ENCODE measurements at regions not wholly inside any gene's neighbourhood (a gene's known extent, or its start where the extent isn't known, plus 50 kb on each side); places are given as distances from the start of the nearest gene placed in this dataset.

- no peak for DNase-seq (ENCODE audit: low read depth in 2 of 2)
Measured at GRCh38 chr12:92089559-92089958, 56.1 kb downstream of the BTG1 start.

- no peak for DNase-seq (ENCODE audit: low read depth in 2 of 2)
Measured at GRCh38 chr12:92088805-92089204, 56.8 kb downstream of the BTG1 start.

DNA sequence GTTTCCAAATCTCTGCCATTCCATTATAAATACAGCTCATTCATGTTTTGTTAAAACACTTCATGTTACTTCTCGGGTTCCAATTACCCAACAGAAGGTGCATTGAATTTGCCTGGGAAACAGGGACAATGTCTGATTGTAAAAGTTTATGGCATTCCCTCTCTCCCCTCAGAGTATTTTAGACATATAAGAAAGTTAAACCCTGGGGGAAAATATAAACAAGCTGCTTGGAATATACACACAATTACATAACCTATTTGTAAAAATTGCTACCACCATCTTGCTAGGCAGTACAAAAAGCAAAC, 60.0 kb downstream of the BTG1 start:
- no peak for DNase-seq (ENCODE audit: low read depth in 2 of 2)

- DNase-seq (ENCODE audit: low read depth in 2 of 2) = no peak
Measured at GRCh38 chr12:92085040-92085735, 60.5 kb downstream of the BTG1 start.

DNA sequence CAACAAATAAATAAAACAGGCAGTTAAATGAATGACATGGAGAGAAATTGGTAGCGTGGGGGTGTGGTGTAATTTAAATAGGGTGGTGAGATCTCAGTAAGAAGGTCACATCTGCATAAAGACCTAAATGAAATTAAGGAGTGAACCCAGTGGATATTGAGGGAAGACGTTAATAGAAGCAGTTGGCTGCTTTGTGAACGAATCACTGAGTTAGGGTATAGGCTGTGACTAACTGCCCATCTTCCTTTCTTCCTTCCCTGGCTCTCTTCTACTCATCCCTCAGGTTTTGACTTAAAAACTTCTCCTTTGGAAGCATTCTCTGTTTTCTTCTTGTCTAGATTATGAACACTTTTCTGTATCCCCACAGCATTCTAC, 64.7 kb downstream of the BTG1 start:
- DNase-seq (ENCODE audit: low read depth in 2 of 2) = no peak

DNA sequence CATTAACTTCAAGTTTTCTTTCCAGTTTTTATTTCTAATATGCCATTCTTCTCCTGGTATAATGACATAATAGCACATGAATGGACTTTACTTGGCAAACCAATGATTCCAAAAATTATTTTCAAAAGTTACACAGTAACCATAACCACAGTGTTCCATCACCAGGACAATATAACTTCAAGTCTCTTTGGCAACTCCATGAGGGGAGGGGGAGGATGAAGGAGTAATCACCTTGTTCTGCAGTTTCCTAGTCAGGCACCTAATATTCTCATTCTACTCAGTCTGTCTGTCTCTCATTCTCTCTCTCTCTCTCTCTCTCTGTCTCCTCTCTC, 66.6 kb downstream of the BTG1 start:
- DNase-seq (ENCODE audit: low read depth in 2 of 2) = no peak

DNA sequence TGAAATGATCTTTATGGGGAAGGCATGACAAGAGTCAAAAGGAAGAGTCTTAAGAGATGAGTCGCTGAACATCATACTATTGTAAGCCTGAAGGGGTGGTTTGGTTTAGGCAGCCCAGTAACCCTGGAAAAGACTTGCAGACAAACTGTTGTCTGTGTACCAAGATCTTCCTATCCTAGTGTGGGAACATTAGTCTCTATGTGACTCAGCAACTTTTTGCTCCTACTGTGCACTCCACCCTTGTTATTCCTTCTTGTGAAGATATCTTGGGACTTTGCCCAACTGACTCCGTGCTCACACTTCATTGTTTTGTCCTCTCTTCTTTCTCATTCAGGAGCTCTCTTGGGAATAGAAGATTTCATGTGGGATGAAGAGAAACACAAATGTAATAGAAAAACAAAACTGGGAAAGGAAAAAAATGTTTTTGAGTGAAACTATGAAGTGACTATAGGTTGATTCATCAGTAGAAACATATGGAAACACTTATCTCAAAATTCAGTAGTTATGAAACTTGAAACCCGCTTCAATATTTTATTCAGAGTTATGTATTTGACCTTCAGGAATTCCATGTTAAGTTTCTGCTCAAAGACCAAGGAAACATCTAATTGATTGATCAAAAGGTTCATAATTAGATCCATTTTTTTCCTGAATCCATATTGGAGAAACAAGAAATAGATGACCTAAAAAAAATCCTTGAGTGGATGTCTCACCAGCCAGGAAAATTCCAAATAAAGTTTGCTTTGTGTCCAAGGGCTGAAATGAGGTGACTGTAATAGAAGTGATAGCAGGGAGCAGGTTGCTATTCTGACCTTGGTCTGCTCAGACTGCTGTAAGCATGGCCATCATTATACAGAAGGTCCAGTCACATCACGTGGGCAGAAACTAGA, 67.2 kb downstream of the BTG1 start:
- DNase-seq (ENCODE audit: low read depth in 2 of 2) = no peak

DNA sequence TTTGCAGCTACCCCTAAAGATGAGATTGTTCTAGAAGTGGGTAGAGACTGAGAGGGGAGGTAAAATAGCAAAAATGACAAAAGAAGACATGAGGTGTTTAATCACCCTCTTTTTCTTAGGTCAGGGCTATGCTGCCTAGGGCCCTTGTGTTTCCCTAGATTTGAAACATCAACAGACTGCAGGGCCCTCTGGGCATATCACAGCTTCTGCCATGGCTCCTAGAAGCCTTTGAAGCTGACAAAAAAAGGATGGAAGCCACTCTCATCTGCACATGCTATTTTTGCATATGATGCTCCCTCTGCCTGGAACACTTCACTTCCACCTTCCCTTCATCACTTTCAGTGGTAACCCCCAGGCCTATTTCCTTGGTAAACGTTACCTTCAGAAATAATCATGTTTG, 68.1 kb downstream of the BTG1 start:
- DNase-seq (ENCODE audit: low read depth in 2 of 2) = no peak

DNA sequence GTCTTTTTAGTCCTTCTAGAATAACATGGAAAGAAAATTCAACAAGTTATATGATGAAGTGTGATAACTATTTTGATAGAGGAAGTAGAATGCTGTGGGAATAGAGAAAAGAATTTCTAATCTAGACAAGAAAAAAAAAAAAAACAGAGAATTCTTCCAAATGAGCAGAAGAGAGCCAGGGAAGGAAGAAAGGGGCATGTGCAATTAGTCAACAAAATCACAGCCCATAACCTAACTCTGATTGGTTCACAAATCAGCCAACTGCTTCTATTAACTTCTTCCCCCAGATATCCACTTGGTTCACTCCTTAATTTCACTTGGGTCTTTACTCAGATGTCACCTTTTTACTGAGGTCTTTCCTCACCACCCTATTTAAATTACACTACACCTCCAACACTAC, 69.5 kb downstream of the BTG1 start:
- DNase-seq (ENCODE audit: low read depth in 2 of 2) = no peak

DNA sequence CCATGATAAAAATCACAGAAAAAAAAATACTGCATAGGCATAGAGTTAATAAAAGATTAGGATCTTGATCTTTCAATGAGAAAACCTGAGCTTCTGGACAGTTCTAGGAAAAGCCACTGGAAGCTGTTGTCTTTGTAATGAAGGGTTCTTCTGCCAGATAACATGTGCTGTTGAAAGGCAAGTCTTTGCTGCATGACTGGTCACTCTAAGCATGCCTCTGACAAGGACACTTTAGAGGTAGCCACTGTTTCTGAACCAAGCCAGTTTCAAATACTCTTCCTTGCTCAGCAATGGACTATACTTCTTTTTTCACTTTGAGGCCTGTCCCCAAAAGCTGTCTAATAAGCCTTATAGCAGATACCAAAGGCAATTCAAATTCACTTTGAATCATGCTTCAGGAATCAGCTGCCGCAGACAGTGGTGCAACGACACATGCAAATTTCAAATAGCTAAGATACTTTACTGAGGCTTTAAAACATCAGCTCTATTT, 70.2 kb downstream of the BTG1 start:
- no peak for DNase-seq (ENCODE audit: low read depth in 2 of 2)

- DNase-seq (ENCODE audit: low read depth in 2 of 2) = no peak
Measured at GRCh38 chr12:92074889-92075288, 70.8 kb downstream of the BTG1 start.

- no peak for DNase-seq (ENCODE audit: low read depth in 2 of 2)
Measured at GRCh38 chr12:92073094-92073493, 72.6 kb downstream of the BTG1 start.

DNA sequence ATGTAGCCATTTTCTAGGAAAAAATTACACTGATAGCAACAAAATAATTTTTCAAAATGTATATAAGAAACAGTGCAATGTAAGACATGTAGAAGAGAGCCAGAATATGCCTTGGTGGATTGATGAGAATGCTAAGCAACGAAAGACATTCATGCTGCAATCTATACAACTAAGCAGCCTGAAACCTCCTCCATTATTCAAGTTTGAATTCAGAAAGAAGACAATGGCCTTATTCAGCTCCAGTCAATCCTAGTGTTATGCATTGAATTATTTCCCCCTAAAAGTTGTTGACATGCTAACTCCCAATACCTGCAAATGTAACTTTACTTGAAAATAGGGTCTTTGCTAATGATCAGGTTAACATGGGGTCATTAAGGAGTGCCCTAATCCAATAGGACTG, 73.5 kb downstream of the BTG1 start:
- DNase-seq (ENCODE audit: low read depth in 2 of 2) = no peak

- DNase-seq (ENCODE audit: low read depth in 2 of 2) = no peak
Measured at GRCh38 chr12:92070864-92071445, 74.7 kb downstream of the BTG1 start.

DNA sequence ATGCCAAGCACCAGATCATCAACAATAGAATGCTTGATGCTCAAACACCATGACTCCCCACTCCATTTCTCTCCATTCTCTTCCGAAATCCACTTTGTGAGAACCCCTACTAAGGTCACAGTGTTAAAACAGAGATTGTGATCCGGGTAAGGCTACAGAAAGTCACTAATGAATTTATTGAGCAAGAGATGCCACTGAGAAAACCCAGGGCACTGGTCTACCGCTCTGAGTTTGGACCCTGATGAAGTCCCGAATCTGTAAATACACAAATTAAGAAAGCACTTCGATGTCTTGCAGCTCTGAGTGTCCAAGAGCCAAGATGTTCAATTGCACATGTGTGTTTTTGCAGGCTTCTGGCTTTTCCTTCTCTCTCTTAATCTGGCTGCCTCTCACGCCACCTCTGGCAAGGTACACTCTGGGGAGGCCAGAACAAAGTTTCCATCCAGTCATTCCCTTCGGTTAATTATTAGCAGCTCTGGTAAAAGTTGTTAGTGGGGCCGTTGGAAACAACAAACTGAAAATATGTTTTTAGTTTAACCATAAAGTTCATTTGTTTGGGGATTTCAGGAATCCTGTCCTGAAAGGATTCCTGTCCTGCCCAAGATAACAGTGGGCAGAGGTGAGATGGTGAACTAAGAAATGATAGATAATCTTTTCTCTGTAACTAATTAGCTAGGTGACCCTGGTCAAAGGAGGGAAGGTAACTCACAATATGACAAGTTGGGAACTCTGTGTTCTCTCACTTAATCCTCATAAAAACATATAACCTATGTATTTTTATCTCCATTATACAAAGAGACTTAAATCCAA, 75.4 kb downstream of the BTG1 start:
- no peak for DNase-seq (ENCODE audit: low read depth in 2 of 2)

DNA sequence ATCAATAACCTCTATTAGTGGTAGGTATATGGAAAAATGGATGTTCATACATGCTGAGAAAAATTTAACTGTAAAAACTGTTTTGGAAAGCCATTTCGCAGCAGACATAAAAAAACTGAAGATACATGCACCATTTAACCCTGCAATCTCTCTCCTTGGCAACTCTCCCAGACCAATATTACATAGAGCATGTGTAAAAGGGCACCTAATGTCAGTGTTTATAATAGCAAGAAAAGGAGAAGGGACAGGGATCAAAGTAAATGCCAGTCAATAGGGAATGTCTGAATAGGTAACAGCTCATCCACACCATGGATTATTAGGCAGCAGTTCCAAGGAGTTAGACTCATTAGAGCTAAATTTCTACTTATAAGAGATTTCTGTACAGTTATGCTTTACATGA, 77.2 kb downstream of the BTG1 start:
- DNase-seq (ENCODE audit: low read depth in 2 of 2) = no peak

DNA sequence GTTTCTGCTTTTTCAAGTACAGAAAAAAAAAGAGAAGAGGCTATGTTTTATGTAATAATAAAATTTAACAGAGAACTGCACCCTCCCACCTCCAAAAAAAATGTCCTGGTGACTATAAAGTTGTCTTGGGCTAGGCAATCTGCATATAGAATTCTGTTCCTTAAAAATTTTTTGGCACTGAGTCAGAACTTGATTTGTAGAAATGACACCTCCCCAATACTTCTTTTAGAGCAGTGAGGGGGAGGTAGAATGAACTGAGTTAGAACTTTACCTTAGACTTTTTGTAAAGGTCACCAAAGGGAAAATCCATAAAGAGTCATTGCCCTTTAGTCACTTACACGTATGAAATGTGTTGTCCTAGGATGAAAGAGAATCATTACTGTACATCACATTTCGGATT, 80.0 kb downstream of the BTG1 start:
- no peak for DNase-seq (ENCODE audit: low read depth in 2 of 2)

DNA sequence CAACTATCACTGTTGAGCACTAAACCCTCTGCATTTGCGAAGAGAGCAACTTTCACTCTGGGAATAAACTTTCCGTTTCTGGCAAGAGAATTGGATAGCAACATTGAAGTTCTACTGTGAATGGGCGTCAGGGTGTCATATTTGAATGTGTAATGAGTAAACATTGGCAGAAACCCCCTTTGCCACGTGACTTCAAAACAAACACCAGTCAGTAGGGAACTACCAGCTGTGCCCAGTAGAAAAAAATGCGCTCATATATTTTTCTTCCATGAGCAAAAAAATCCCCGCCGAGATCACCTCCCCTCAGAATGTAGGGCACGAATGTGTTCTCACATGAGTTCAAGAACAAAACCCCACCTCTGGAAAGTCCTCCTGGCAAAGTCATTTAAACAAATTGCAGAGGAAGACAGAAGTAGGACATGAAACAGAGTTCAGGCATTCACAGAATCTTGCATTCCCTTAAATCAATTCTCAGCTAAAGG, 80.6 kb downstream of the BTG1 start:
- DNase-seq (ENCODE audit: low read depth in 2 of 2) = no peak

DNA sequence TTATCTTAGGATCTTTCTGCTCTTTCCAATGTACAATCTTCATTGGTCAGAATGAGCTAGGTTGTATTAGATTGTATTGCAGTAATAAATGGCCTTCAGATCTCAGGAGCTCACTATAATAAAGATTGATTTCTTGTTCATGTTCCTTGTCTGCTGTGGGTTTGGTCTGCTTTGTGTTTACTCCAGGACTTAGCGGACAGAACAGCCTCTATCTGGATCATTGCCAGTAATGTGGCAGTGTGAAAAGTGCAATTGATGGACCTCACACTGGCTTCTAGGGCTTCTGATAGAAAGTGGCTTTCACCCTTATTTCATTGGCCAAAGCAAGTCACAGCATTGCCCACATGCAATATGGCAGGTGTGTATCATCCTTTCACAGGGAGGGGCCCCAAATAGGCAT, 81.2 kb downstream of the BTG1 start:
- DNase-seq (ENCODE audit: low read depth in 2 of 2) = no peak

DNA sequence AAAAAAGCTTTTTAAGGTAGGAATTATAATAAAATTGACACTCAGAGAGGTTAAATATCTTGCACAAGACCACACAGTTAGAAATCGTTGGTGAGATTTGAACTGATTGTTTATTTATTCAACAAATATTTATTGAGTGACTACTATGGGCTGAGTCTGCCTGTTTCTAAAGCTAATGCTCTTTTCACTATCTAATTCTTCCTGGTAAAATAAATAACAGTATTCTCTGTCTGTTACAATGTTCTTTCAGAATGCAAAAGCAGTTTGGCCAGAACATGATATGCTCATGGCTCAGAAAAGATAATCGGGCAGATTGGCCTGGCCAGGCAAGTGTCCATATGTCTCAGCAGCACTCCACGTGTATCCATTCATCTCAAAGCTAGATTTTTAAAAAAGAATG, 82.0 kb downstream of the BTG1 start:
- no peak for DNase-seq (ENCODE audit: low read depth in 2 of 2)

DNA sequence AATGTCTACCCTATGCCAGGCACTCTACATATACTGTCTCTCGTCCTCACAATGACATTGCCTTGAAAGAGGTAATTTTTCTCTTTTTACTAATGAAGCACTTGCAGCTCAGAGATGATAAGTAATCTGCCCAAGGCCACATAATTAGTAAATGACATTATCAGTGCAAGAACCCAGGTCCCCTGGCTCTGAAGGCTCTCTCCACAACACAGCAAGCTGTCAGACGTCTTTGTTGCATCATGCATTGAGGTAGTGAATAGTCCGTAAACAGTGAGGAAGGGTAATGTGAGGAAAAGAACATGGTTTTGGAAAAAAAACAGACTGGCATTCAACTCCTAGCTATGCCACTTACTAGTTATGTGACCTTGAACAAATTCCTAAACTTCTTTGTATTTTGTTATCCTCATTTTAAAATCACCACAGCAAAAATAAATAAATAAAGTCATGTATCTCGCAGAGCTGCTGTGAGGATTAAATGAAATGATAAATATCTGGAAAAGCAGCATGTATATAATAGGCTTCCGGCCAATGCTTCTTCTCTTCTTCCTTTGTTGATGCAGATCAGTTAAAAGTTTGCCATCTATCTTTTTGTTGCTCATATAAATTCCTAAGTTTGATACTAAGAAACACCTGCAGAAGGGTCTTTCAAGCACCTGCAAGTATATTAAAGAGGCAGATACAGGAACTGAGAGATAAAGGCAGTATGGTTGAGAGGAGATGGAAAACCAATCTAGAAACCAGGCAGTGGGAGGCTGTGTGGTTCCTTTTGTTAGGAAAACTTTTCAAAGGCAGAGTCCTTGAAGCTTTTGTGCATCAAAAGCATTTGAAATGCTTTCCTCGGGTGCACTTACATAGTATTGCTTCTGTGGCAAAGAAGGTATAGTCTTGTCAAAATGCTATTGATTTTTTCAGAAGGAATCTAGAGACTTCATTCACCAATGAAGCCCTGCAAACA, 82.8 kb downstream of the BTG1 start:
- no peak for DNase-seq (ENCODE audit: low read depth in 2 of 2)

Data from stimulated activated CD8-positive, alpha-beta memory T cell treated with anti-CD3 and anti-CD28 coated beads, Interleukin-2, amount 100 ng/mL, for 48 hours (primary cell).